Upper lobe of left lung (tissue), 6 donors: ENCODE measurements at regions not wholly inside any gene's neighbourhood (a gene's known extent, or its start where the extent isn't known, plus 50 kb on each side); places are given as distances from the start of the nearest gene placed in this dataset.

Source experiments
- ATAC-seq, 2 donors: fragments of 200-7000 bp; cut with Tn5 transposase; one replicate each; pipeline ENCODE4 v1.9.1; 2022; ENCODE audit warnings: mild to moderate bottlenecking in 2 of 2, moderate library complexity in 2 of 2; ENCODE audit not compliant: low FRiP score in 2 of 2
- DNase-seq, 2 donors: peaks; one replicate each; pipeline ENCODE4 v3.0.0-alpha.2; 2019 to 2020
- H3K27ac ChIP-seq, 4 donors: fragments of 200-600 bp; sonication (generic); one replicate each; pipeline ENCODE4 v1.5.1; 2016 to 2019
- H3K27me3 ChIP-seq, 4 donors: fragments of 200-600 bp; sonication (generic); one replicate each; pipeline ENCODE4 v1.5.1; 2017 to 2019
- H3K36me3 ChIP-seq, 4 donors: fragments of 200-600 bp; sonication (generic); one replicate each; pipeline ENCODE4 v1.5.1; 2016 to 2019
- H3K4me1 ChIP-seq, 4 donors: fragments of 200-600 bp; sonication (generic); one replicate each; pipeline ENCODE4 v1.5.1; 2018 to 2019
- H3K4me3 ChIP-seq, 4 donors: fragments of 200-600 bp; sonication (generic); one replicate each; pipeline ENCODE4 v1.5.1; 2017 to 2019; ENCODE audit warnings: mild to moderate bottlenecking in 2 of 4, moderate library complexity in 1 of 4
- H3K9me3 ChIP-seq, 4 donors: fragments of 200-600 bp; sonication (generic); one replicate each; pipeline ENCODE4 v1.5.1; 2018 to 2019
- CTCF ChIP-seq, 6 experiments: fragments of 450-650 bp in 4 of 6; fragments of 200-600 bp in 2 of 6; sonication (generic) in 2 of 6; IDR thresholded peaks; one replicate each; pipeline ENCODE4 v1.5.1; 2016 to 2019; ENCODE audit warnings: antibody characterized with exemption in 6 of 6
- EP300 ChIP-seq, 4 donors: sonication (generic); formaldehyde crosslinking; IDR thresholded peaks; one replicate each; pipeline ENCODE4 v1.5.1; 2017; ENCODE audit warnings: antibody characterized with exemption in 4 of 4, control low read depth in 2 of 4
- POLR2A ChIP-seq, 4 donors: fragments of 450-650 bp; IDR thresholded peaks; one replicate each; pipeline ENCODE4 v1.5.1; 2016 to 2017; ENCODE audit warnings: antibody characterized with exemption in 4 of 4, mild to moderate bottlenecking in 2 of 4
- POLR2AphosphoS5 ChIP-seq, 2 donors: sonication (generic); formaldehyde crosslinking; IDR thresholded peaks; one replicate each; pipeline ENCODE4 v1.5.1; 2017; ENCODE audit warnings: antibody characterized with exemption in 2 of 2
- WGBS, 2 donors: methylation state at CpG; one replicate each; pipeline ENCODE4 v1.1.5; 2017 to 2018; 5-methylcytosine and 5-hydroxymethylcytosine counted together
- donor health status: DM: no; HTN: no; CAD: no; lungs with moderate emphysema.
- donor health status: DM: no; HTN: yes; CAD: no; lungs with severe emphysema.

- ATAC-seq (no peak), DNase-seq (no peak)
- no peak overlapping the region for H3K4me3 ChIP-seq
- no peaks in the 10 kb centered on the region for H3K36me3 ChIP-seq
- peak overlapping the region in 2 of 4 donors; percentile 7 to 25 for H3K27ac ChIP-seq
- TF ChIP-seq EP300 (IDR thresholded peaks at IDR 0.05) (no peak), POLR2A (IDR thresholded peaks at IDR 0.05) (no peak), POLR2AphosphoS5 (IDR thresholded peaks at IDR 0.05) (no peak), CTCF (IDR thresholded peaks at IDR 0.05) (no peak)
- WGBS, 2 donors = 92% methylated on average over 1 of the region's 1 CpG
- no peaks in the 10 kb centered on the region for H3K27me3 ChIP-seq
- H3K4me1 ChIP-seq = peaks cover 0 to 5% (median 0%) of the 10 kb centered on the region in 4 donors
- H3K9me3 ChIP-seq = no peaks in the 10 kb centered on the region
Measured at GRCh38 chr10:10627414-10627813, 390.3 kb upstream of the CELF2 start.

- Histone ChIP-seq H3K4me3 (no peak overlapping the region), H3K27ac (no peak overlapping the region), H3K4me1 (peaks cover 0 to 5% (median 0%) of the 10 kb centered on the region in 4 donors), H3K9me3 (no peaks in the 10 kb centered on the region), H3K36me3 (no peaks in the 10 kb centered on the region), H3K27me3 (no peaks in the 10 kb centered on the region)
- DNase-seq (no peak), ATAC-seq (no peak)
- TF ChIP-seq POLR2AphosphoS5 (IDR thresholded peaks at IDR 0.05) (no peak), CTCF (IDR thresholded peaks at IDR 0.05) (no peak), POLR2A (IDR thresholded peaks at IDR 0.05) (no peak), EP300 (IDR thresholded peaks at IDR 0.05) (no peak)
- WGBS, 2 donors = 46 to 56% methylated on average over 3 of the region's 3 CpGs
Measured at GRCh38 chr10:10629512-10629911, 388.2 kb upstream of the CELF2 start.

- TF ChIP-seq CTCF (IDR thresholded peaks at IDR 0.05) (no peak), POLR2A (IDR thresholded peaks at IDR 0.05) (no peak), POLR2AphosphoS5 (IDR thresholded peaks at IDR 0.05) (no peak), EP300 (IDR thresholded peaks at IDR 0.05) (no peak)
- Histone ChIP-seq H3K4me3 (no peak overlapping the region), H3K9me3 (no peaks in the 10 kb centered on the region), H3K4me1 (peaks cover 0 to 5% (median 0%) of the 10 kb centered on the region in 4 donors), H3K36me3 (no peaks in the 10 kb centered on the region), H3K27me3 (no peaks in the 10 kb centered on the region), H3K27ac (no peak overlapping the region)
- DNase-seq (no peak), ATAC-seq (no peak)
- WGBS, 2 donors = 56 to 71% methylated on average over 3 of the region's 3 CpGs
Measured at GRCh38 chr10:10630281-10630680, 387.4 kb upstream of the CELF2 start.

- no peak overlapping the region for H3K27ac ChIP-seq
- H3K36me3 ChIP-seq = no peaks in the 10 kb centered on the region
- no peak for DNase-seq
- peaks cover 0 to 5% (median 0%) of the 10 kb centered on the region in 4 donors for H3K4me1 ChIP-seq
- no peak overlapping the region for H3K4me3 ChIP-seq
- no peak for ATAC-seq
- TF ChIP-seq POLR2A (IDR thresholded peaks at IDR 0.05) = no peak
- no peak for TF ChIP-seq POLR2AphosphoS5 (IDR thresholded peaks at IDR 0.05)
- TF ChIP-seq CTCF (IDR thresholded peaks at IDR 0.05) = no peak
- no peak for TF ChIP-seq EP300 (IDR thresholded peaks at IDR 0.05)
- no peaks in the 10 kb centered on the region for H3K27me3 ChIP-seq
- H3K9me3 ChIP-seq = no peaks in the 10 kb centered on the region
- WGBS, 2 donors = 89 to 90% methylated on average over 4 of the region's 4 CpGs
Measured at GRCh38 chr10:10630782-10631181, 386.9 kb upstream of the CELF2 start.

- Histone ChIP-seq H3K36me3 (no peaks in the 10 kb centered on the region), H3K4me3 (no peak overlapping the region), H3K27ac (peak overlapping the region in 1 of 4 donors; percentile 42), H3K4me1 (peaks cover 4 to 13% (median 10%) of the 10 kb centered on the region in 4 donors), H3K9me3 (no peaks in the 10 kb centered on the region), H3K27me3 (no peaks in the 10 kb centered on the region)
- 38 to 67% methylated on average over 1 of the region's 1 CpG for WGBS, 2 donors
- DNase-seq (no peak), ATAC-seq (no peak)
- no peak for TF ChIP-seq EP300 (IDR thresholded peaks at IDR 0.05)
- TF ChIP-seq POLR2A (IDR thresholded peaks at IDR 0.05) = no peak
- TF ChIP-seq POLR2AphosphoS5 (IDR thresholded peaks at IDR 0.05) = no peak
- no peak for TF ChIP-seq CTCF (IDR thresholded peaks at IDR 0.05)
Measured at GRCh38 chr10:10642189-10642588, 375.5 kb upstream of the CELF2 start.
